AG09319 (cell line): ENCODE measurements at regions not wholly inside any gene's neighbourhood (a gene's known extent, or its start where the extent isn't known, plus 50 kb on each side); places are given as distances from the start of the nearest gene placed in this dataset.

Source experiments
- DNase-seq: peaks from one replicate; pipeline ENCODE4 v3.0.0-alpha.2; 2010; ENCODE audit warnings: low read depth; ENCODE audit errors: extremely low read depth
- TF ChIP-seq, protein P1 (sequence below): IDR thresholded peaks from 2 replicates; pipeline ENCODE4 v1.5.1; 2011; ENCODE audit warnings: low read depth, mild to moderate bottlenecking, inconsistent platforms, low read length, moderate library complexity

DNA sequence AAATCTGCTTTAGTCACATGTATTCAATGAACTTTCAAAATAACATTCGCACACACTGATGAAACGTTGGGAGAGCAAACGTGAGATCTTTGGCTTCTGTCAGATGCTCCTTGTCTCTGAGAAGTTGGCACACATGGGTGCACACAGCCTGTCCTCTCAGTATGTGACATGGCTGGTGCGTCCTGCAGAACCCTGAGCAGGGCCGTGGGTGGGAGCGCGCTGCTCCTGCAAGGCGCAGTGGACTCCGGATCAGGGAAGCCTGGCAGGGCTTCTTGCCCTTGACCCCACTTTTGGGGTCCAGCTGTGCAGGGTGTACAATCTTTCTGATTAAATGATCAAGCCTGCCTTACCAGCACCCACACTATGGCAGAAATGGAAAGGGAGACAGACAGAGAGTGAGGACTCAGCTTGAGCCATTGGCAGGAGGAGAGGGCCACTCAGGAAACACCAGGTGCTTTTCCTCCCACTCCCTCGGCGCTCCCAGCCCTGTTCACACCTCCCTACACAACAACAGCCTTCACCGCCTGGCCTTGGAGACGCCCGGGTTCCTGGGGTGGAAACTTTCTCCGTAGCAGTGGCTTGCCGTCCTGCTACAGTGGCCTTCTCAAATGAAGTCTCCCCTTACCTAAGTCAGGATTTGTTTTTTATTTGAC, 108.4 kb upstream of the SNTG2 start:
- TF ChIP-seq, protein P1, sequence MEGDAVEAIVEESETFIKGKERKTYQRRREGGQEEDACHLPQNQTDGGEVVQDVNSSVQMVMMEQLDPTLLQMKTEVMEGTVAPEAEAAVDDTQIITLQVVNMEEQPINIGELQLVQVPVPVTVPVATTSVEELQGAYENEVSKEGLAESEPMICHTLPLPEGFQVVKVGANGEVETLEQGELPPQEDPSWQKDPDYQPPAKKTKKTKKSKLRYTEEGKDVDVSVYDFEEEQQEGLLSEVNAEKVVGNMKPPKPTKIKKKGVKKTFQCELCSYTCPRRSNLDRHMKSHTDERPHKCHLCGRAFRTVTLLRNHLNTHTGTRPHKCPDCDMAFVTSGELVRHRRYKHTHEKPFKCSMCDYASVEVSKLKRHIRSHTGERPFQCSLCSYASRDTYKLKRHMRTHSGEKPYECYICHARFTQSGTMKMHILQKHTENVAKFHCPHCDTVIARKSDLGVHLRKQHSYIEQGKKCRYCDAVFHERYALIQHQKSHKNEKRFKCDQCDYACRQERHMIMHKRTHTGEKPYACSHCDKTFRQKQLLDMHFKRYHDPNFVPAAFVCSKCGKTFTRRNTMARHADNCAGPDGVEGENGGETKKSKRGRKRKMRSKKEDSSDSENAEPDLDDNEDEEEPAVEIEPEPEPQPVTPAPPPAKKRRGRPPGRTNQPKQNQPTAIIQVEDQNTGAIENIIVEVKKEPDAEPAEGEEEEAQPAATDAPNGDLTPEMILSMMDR = no peak
- no peak for DNase-seq

DNA sequence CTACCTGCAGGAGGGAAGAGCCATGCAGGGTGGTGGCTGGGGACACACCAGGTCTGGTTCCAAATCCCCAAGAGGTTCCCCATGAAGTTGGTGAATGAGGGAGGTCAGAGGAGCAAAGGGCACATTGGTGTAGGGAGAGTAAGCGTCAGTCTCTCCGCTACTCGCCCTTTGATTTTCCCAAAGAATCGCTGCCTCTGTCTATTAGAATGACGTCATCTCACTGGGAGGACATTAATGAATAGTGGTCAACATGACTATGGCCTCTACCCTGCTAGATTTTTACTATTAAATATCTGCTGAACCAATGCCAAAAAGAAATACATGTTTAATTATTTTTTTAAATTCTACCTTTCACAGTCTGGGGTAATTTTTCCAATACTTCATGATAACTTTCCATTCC, 109.6 kb upstream of the SNTG2 start:
- DNase-seq = no peak
- TF ChIP-seq, protein P1 = no peak

DNA sequence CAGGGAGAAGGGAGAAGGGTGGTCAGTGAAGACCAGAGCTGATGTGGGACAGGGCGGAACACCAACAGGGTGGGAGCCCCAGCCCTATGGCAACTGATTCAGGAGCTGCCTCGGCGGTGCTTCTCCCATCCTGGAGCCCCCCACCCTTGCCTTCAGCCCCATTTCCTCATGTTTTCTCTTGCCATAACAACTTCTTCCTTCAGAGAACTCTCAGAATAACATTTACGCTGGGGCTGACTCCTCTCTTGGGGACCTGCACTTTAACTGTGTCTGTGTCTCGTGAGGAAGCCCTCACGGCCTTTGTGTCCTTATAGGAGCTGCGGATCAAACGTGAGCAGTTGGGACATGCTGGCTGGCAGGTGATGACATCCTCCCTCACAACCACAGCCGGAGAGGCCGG, 116.4 kb upstream of the SNTG2 start:
- TF ChIP-seq, protein P1 = no peak
- no peak for DNase-seq

DNA sequence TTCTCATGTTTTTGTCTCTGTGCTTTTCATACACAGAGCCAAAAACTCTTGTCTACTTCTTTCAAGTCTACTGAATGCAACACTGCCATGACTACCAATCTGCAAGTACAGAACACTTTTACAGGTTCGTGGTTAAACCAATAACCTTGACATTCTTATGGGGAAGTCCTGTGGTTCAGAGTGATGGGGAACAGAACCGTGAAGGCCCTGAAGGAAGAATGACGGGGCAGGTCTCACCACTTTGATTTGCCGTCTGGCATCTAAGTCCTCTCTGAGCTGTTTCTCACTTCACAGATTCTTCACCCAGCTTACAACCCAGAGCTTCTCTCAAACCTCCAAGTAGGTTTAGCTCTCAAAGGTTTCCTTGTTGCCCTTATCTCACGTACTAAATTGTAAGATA, 117.5 kb upstream of the SNTG2 start:
- TF ChIP-seq, protein P1 = no peak
- DNase-seq = no peak

DNA sequence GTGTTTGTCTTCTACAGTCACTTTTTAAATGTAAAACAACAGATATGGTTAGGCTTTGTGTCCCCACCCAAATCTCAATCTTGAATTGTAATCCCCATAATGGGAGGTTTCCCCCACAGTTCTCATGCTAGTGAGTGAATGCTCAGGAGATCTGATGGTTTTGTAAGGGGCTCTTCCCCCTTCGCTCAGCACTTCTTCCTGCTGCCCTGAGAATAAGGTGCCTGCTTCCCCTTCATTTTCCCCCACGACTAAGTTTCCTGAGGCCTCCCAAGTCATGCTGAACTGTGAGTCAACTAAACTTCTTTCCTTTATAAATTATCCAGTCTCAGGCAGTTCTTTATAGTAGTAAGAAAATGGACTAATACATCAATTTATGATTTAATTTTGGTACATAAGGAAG, 118.0 kb upstream of the SNTG2 start:
- TF ChIP-seq, protein P1 = no peak
- no peak for DNase-seq

DNA sequence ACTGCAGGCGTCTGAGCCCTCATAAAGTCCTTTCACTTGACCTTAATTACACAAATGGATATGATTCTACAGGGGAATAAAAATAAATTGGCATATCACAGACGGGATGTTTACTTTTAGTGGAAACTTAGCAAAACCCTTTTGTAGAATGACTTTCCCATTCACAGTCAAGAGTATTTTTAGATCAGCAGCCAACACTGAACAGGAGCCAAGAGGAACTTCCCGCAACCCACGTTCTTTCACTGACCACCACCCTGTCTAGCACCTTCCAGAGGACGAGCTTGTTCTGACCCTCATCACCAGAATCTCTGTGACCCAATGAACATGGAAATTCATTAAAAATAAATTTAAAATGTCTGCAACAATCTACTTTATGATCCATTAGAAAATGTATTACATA, 119.0 kb upstream of the SNTG2 start:
- TF ChIP-seq, protein P1 = no peak
- DNase-seq = no peak

DNA sequence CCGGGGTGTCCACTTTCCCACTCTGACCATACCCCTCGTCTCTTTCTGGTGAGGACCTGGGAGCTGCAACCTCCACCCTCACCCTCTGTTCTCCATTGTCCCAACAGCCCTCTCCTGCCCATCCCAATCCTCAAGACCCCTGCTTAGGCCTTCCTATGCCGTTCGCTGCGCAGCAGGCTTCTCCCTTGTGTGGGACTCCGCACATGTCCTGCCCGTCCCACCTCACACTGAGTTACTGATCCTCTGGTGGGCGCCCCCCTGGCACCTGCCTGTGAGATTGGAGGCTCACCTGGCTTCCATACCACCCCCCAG, 119.5 kb upstream of the SNTG2 start:
- no peak for DNase-seq

More for the DNA sequence above, 119.5 kb upstream of the SNTG2 start:
- TF ChIP-seq, protein P1 = no peak
